Caco-2 (cell line): ENCODE measurements at regions not wholly inside any gene's neighbourhood (a gene's known extent, or its start where the extent isn't known, plus 50 kb on each side); places are given as distances from the start of the nearest gene placed in this dataset.

Experiments
- BruUV-seq: library from RNA; stranded (reverse); fragments of 400-500 nt; replicated peaks from 2 replicates; lab custom pipeline; 2021; lab: Mats Ljungman, UMichigan
- CTCF ChIA-PET: fragments of 300-600 bp; sonication (Branson Sonifier 250); formaldehyde crosslinking; loops from one replicate; lab custom pipeline; 2022; ENCODE audit warnings: antibody characterized with exemption; lab: Charles Lee
- POLR2A ChIA-PET: fragments of 300-600 bp; sonication (Branson Sonifier 250); formaldehyde crosslinking; loops from one replicate; lab custom pipeline; 2022; ENCODE audit warnings: antibody characterized with exemption; lab: Charles Lee
- DNase-seq, 2 experiments: peaks; one replicate each; pipeline versions ENCODE4 v3.0.0 to v3.0.0-alpha.2; 2020 to 2022
- H3K27me3 ChIP-seq: replicated peaks from 2 replicates; pipeline ENCODE4 v1.6.0; 2011; ENCODE audit warnings: low read length; ENCODE audit not compliant: control insufficient read depth, insufficient read depth
- H3K36me3 ChIP-seq: 2 replicates; pipeline ENCODE4 v1.5.1; 2011; ENCODE audit warnings: low read length; ENCODE audit not compliant: control insufficient read depth, insufficient read depth
- H3K4me1 ChIP-seq: fragments of 250-450 bp; sonication (Bioruptor Pico); 2 replicates; pipeline ENCODE4 v1.5.1; 2020; ENCODE audit warnings: mild to moderate bottlenecking
- H3K4me3 ChIP-seq: 2 replicates; pipeline ENCODE4 v1.5.1; 2011; ENCODE audit warnings: low read depth, mild to moderate bottlenecking, control low read depth, low read length
- H3K9me3 ChIP-seq: fragments of 250-450 bp; sonication (Bioruptor Pico); 2 replicates; pipeline ENCODE4 v1.5.1; 2020; ENCODE audit warnings: mild to moderate bottlenecking, moderate library complexity
- H3K27ac Mint-ChIP-seq: one replicate; pipeline ENCODE4 v1.8.0; 2022; ENCODE audit warnings: mixed read lengths; ENCODE audit not compliant: unreplicated experiment
- H3K27me3 Mint-ChIP-seq: one replicate; pipeline ENCODE4 v1.8.0; 2022; ENCODE audit warnings: mixed read lengths; ENCODE audit not compliant: insufficient read depth, unreplicated experiment
- H3K36me3 Mint-ChIP-seq: one replicate; pipeline ENCODE4 v1.8.0; 2022; ENCODE audit warnings: mild to moderate bottlenecking, mixed read lengths; ENCODE audit not compliant: insufficient read depth, unreplicated experiment
- H3K4me1 Mint-ChIP-seq: one replicate; pipeline ENCODE4 v1.8.0; 2022; ENCODE audit warnings: low read depth, mixed read lengths; ENCODE audit not compliant: unreplicated experiment
- H3K4me3 Mint-ChIP-seq: one replicate; pipeline ENCODE4 v1.8.0; 2022; ENCODE audit warnings: mild to moderate bottlenecking, moderate library complexity, mixed read lengths; ENCODE audit not compliant: unreplicated experiment
- H3K9me3 Mint-ChIP-seq: one replicate; pipeline ENCODE4 v1.8.0; 2022; ENCODE audit warnings: mixed read lengths; ENCODE audit not compliant: unreplicated experiment
- intact Hi-C: fragments of 100-400 bp; cut with micrococcal nuclease; formaldehyde crosslinking; loops from one replicate; pipeline ENCODE4 v1.10.0; 2022; ENCODE audit not compliant: unreplicated experiment
- TF ChIP-seq, protein P1 (sequence below), 2 experiments: fragments of 200-600 bp in 1 of 2; IDR thresholded peaks; 1 replicate in 1 of 2; 2 replicates in 1 of 2; pipeline versions ENCODE4 v1.5.1 to v1.8.0; 2011 to 2022; ENCODE audit warnings: antibody characterized with exemption in 1 of 2, control low read depth in 1 of 2, inconsistent platforms in 1 of 2, low read depth in 1 of 2, low read length in 1 of 2, mild to moderate bottlenecking in 1 of 2, moderate library complexity in 1 of 2; ENCODE audit not compliant: insufficient read depth in 1 of 2, severe bottlenecking in 1 of 2, unreplicated experiment in 1 of 2

DNA sequence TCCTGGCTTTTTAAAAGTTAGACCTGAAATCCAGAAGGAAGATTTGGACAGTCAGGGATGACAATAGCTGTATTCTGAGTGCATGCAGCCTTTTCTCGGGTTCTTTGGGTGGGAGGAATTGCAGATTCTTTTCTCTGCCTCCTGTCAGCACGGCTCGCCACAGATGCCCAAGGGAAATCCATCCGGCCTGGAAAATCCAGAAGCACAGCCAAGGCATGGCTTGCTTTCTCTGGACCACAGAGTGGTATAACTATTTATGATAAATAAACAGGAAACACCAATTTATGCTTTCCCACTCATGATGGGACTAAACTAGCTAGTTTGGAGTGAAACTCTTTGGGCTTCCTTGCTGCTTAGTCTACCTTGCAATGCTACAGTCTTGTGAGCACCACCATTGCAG, 59.1 kb downstream of the C9orf152 start:
- no peaks in the 10 kb centered on the region for H3K4me1 ChIP-seq
- H3K4me3 Mint-ChIP-seq: no peak overlapping the region
- peaks cover 100% of the 10 kb centered on the region for H3K36me3 Mint-ChIP-seq
- DNase-seq: no peak
- H3K27me3 Mint-ChIP-seq: no peaks in the 10 kb centered on the region
- TF ChIP-seq, protein P1, sequence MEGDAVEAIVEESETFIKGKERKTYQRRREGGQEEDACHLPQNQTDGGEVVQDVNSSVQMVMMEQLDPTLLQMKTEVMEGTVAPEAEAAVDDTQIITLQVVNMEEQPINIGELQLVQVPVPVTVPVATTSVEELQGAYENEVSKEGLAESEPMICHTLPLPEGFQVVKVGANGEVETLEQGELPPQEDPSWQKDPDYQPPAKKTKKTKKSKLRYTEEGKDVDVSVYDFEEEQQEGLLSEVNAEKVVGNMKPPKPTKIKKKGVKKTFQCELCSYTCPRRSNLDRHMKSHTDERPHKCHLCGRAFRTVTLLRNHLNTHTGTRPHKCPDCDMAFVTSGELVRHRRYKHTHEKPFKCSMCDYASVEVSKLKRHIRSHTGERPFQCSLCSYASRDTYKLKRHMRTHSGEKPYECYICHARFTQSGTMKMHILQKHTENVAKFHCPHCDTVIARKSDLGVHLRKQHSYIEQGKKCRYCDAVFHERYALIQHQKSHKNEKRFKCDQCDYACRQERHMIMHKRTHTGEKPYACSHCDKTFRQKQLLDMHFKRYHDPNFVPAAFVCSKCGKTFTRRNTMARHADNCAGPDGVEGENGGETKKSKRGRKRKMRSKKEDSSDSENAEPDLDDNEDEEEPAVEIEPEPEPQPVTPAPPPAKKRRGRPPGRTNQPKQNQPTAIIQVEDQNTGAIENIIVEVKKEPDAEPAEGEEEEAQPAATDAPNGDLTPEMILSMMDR (IDR thresholded peaks at IDR 0.05; ENCODE audit: insufficient read depth in 1 of 2, low read depth in 1 of 2, low read length in 1 of 2, severe bottlenecking in 1 of 2, unreplicated experiment in 1 of 2): no peak
- H3K4me3 ChIP-seq: no peak overlapping the region
- no peaks in the 10 kb centered on the region for H3K9me3 ChIP-seq
- H3K9me3 Mint-ChIP-seq: no peaks in the 10 kb centered on the region
- peaks cover 39% of the 10 kb centered on the region for H3K4me1 Mint-ChIP-seq
- no peaks in the 10 kb centered on the region; the same call in 1 of the 2 replicates for H3K36me3 ChIP-seq
- ChIA-PET POLR2A (no interaction called here), CTCF (no interaction called here)
- no TSS peak for BruUV-seq
- no peaks in the 10 kb centered on the region for H3K27me3 ChIP-seq
- H3K27ac Mint-ChIP-seq: no peak overlapping the region
- intact Hi-C loops: no loop called here
